Activated gamma-delta T cell treated with anti-CD3 and anti-CD28 coated beads, Interleukin-2, amount 50 U/mL, for 16 hours (primary cell): ENCODE measurements at regions not wholly inside any gene's neighbourhood (a gene's known extent, or its start where the extent isn't known, plus 50 kb on each side); places are given as distances from the start of the nearest gene placed in this dataset.
"Not testable (repeated sequence)": the region's sequence is repeated elsewhere in the genome, so short reads cannot be mapped to it uniquely, and the experiment has no call there.

ENCODE experiments used
- DNase-seq: peaks from one replicate; pipeline ENCODE4 v3.0.0-alpha.2; 2020; ENCODE audit warnings: low read depth

DNA sequence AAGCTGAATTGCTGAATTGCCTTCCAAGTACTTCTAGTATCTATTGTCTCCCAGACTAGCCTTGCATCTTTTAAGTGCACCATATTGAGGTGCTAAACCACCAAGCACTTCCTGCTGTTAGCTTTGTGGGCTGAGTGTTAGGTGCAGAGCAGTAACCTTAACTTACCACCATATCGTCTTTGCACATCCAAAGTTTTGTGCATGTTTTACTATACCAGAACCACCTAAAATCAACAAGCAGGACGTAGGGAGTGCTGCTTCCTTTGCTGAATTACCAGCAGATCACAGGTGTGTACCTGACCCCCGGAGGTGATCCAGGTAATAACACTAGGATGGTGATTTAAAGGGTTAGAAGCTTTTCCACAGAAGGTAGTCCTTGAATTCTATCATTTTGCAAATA is 359.9 kb upstream of the HNRNPA3 start:
- DNase-seq, result peak; percentile 21

DNA sequence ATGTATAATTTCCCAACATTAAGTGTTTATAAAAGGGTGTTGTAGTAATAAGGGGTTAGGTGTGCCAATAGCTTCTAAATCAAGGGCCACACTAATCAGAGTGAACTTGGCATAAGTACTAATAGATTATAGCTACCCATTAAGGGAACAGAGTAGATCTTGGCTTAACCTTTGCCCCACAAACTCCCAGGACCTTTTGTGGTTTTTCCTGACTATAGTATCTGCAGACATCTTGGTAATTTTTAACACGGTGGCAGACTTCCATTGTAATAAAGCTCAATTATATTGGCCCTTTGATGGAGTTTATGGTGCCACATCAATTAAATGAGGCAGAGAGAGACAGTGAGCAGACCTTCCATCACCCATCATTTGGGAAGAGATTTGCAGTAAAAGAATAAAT is 358.5 kb upstream of the HNRNPA3 start:
- DNase-seq, result no peak

DNA sequence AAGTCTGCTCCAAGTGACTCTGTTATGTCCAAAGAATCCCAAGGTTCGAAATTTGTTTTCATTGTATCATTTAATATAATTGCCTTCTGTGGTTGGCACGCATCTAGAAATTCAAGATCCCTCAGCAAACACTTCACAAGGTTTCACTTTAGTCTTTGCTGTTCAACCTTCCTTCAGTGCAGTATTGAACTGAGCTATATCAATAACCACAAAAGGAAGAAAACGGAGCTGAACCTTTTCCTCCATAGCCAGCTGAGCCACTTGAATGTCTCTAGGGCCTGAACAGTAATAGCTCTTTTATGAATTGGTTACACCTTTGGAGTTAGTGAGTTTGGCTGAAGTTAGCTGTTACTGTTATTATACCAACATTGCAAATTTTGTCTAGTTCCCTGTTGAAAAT is 357.7 kb upstream of the HNRNPA3 start:
- DNase-seq, result no peak

DNA sequence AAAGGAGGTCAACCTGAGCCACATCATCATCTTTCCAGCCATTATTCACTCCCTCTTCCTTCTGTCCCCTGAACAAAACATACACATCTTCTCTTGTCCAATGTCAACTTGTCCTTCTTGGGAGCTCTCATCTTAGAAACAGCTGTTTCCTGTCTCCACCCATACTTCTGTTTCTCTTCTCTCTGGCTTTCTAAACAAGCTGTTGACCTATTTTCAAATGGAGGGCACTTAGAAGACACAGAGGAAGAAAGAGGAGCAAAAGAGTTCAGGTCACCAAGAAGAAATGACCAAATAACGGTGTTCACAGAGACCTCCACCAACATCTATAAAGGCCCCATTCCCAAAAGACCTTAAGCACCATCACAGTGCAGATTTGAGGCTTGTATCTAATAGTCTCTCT is 355.9 kb upstream of the HNRNPA3 start:
- DNase-seq, result no peak

DNA sequence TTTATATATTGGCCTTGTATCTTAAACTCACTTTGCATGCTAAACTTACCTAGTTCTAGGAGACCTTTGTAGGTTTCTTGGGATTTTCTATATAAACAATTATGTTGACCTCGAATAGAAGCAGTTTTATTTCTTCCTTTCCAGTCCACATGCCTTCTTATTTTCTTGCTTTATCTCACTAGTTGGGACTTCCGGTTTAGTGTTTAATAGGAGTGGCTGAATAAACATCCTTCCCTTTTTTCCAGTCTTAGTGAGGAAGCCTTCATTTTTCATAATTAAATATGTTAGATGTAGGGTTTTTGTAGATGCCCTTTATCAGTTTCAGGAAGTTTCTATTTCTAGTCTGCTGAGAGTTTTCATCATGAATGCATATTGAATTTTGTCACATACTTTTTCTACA is 347.3 kb upstream of the HNRNPA3 start:
- no peak for DNase-seq

DNA sequence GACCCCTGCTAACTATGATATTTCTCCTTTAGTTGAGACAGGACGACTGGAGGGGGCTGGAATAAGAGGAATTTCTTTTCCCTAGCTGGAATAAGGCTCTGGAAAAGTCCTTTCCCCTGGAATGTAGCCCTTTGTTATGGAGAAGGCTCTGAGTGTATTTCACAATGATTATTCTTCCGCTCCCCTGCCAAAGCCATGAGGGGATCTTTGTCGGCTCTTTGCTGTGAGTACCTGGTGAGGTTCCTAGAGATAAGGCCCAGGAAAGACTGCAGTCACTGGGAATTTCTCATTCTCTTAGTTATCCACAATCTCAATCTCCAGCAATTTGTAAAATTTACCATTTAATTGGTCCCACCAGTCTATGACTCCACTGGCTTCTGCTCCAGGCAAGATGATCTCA is 340.2 kb upstream of the HNRNPA3 start:
- DNase-seq, result no peak

DNA sequence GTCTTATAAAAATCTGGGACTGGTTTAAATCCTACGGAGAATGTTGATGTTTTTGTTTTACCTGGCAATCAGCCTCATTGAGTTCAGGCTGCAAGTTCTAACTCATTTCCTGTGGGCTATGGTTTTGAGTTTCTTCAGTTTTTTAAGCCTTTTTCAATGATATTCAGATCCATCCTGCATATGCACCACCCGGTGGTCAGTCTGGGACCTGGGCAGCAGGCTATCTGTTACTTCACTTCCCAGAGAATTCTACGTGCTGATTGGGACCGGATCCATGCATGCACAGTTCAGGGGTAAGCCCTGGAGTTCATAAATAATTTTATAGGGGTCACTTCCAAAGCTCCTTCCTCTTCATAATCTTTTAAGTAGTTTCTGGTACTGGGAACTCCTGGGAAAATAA is 339.2 kb upstream of the HNRNPA3 start:
- DNase-seq, result no peak

DNA sequence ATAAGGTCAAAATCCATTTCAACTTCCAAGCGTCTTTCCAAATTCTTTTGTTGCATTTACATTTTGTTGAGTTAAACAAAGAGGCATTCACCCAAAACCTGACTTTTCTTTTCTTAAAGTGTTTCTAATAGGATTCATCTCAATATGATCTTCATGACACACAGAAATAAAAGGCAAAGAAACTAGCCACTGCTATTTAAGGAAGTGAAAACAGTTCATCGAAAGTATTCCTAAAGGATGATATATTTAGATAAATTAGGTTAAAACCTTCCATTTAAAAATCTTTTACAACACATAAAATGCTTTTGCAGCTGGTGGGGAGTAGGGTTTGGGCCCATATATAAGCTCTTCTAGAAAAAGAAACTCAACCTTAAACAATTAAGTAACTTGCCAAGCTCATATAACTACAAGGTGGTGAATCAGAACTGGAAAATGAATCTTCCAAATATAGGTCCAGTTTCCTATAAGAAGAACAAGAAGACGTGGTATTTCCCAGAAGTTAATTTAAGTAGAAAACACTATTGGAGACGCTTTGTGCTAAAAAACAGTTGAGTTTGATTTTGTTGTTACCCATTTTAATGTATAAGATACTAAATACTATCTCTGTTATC is 336.0 kb upstream of the HNRNPA3 start:
- no peak for DNase-seq

DNA sequence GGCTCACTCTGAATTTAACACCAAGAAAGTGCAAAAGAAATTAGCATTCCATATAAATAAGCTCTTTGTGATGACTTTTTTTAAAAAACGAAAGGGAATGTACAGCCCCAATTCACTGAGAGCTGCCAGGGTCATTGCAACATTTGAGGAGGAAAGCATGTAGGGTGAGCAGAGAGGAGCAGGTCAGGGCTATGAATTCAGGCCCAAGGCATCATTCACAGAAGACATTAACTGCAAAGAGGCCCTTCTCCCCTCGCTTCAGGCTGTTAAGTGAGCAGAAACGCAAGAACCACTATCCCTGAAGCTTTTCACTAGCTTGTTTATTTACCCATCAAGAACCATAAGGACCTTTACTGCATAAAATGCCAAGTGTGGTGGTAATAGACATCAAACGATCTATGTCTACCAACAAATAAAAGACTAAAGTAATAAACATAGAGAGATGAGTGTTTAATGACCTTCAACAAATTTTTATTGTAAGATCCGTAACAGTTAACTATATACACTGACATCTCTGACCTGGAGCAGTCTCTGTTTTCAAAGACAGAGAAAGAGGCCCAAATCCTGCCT is 333.1 kb upstream of the HNRNPA3 start:
- no peak for DNase-seq

DNA sequence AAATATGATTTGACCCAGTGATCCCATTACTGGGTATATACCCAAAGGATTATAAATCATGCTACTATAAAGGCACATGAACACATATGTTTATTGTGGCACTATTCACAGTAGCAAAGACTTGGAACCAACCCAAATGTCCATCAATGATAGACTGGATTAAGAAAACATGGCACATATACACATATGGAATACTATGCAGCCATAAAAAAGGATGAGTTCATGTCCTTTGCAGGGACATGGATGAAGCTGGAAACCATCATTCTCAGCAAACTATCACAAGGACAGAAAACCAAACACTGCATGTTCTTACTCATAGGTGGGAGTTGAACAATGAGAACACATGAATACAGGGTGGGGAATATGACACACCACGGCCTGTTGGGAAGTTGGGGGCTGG is 330.5 kb upstream of the HNRNPA3 start:
- not testable (repeated sequence) for DNase-seq

DNA sequence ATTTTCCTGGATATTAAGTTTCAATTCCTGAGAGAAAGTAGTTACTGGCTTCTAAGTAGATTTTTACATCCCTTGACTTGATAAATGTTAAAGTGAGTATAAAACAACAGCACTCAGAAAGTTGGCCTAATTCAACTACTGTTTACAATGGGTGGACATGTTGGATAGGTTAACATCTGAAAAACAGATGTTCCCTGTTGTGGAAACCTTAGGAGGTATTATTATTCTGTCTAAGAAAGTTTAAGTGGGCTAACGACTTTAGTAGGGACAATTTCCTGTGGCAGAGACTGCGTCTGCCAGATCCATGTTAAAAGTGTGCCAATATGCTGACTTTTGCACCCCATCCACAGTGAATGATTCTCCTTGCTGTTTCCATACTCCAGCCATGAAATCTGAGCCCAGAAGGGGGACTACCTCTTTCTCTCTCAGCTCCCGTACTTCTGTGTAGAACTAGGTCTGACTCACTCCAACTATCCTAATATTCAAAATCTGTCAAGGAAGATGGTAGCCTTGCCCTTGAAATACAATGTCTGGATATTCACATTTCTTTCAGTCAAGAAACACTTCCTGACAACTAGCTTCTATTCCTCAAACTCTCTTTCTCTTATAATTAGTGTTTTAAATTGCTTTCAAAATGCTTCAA is 327.5 kb upstream of the HNRNPA3 start:
- DNase-seq, result no peak

DNA sequence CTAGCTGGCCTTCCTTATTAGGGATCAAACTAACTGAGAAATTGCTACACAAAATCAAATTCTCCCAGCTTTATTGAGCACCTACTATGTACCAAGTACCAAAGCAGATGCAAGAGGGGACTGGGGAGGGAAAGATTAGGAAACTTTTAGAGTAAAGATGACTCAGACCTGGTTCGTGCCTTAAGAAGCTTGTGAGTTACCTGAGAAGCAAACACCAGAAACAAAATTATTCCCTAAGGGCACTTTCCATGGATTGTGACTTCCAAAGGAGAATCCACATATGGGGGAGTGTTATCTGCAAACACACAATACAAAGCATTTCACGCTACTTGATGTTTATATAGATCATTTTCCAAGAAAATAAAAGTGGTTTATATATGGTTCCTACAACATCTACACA is 326.9 kb upstream of the HNRNPA3 start:
- no peak for DNase-seq

DNA sequence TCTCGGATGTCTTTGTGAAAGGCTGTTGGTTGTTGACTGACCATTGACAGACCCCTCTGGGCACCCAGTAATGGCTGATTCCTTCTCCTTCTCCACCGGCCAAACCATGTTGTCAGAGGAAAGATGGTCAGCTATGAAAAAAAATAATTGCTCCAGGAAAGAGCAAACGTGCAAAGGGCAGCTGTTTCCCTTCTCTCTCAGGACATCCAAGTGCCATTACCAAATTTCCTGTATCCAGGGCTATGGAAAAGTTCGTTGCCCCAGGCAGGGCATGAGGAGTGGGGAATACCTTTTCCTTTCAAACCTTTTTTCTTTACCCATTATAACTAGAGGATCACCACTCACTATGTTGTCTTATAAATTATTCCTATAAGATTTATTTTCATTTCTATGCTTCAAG is 321.5 kb upstream of the HNRNPA3 start:
- DNase-seq, result no peak

DNA sequence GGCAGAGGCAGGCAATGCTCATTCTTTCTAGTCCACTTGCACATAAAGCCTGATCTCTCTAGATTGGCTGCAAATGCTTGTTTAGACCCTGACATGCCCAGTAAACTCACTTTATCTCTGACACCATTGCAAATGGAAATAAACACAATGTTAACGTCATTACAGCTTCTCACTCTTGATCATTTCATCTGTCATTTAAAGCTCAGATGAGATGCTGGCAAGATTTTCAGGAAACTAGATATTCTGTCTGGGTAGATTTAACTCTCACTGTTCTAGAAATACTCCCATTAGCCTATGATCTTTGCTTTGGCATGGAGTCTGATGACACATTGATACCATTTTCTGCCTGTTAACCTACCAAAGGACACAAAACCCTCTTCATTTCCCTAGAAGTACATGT is 320.7 kb upstream of the HNRNPA3 start:
- DNase-seq, result no peak

DNA sequence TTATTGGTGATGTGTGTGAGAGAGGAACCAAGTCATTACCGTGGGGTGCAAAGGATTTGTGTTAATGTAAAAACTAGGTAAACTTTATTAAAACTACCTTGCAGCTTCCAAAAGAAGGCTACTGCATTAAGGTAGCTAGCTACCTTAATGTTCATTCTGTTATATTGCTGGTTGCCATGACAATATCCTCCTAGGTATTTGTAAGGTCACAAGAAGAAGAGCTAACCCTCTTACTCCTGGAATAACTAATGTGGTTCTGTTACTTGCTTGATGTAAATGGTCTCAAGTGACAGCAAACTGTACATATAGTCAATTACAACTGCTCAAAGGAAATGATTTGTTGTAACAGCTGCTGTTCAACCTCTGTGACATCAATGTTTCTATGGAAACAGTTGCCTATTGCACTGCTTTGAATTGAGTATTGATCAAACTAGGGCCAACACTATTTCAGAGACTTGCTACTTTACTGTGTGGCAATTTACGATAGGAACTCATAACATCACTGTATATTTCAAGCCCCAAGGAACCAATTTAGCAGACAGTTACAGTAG is 319.8 kb upstream of the HNRNPA3 start:
- DNase-seq, result no peak

DNA sequence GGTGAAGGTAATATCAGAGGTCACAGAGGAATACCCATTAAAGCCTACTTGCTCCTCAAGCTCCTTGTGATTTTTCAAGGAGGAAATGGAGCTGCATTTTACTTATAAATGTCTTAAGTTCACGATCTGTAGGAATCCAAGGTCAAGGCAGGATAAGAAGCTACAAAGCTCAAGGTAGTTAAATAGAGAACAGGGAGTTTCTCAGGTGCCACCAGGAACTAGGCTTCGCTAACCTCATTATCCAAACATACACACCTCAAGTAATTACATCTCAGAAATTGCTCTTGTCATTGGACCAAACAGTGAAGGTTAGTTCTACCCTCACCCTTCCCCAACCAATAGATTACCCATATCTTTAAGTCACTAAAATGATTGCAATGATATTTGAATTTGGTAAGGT is 317.4 kb upstream of the HNRNPA3 start:
- no peak for DNase-seq

DNA sequence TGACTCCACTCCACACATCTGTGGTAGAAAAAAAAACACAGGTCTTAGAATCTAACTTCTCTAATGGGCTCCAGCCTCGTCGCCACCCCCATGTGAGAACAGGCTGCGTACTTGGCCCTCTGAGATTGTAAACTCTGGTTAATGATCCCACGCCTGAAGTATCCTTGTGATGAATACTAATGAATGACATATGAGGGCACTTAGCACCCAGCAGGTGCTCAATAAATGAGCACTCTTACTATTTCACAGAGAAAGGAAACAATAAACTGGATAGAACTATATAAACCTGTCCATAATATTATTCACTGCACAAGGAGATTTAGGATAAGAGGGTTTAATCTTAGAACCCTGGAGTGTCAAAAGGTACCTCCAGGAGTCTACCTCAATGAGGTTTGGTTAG is 310.1 kb upstream of the HNRNPA3 start:
- no peak for DNase-seq

DNA sequence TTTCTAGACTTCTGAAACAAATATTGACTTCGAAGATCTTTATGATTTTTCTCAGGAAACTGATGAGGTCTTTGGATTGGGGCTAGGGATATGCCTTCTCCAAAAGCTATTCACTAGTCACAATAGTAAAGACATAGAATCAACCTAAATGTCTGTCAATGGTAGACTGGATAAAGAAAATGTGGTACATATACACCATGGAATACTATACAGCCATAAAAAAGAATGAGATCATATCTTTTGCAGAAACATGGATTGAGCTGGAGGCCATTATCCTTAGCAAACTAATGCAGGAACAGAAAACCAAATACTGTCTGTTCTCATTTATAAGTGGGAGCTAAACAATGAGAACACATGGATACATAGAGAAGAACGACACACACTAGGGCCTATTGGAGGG is 308.5 kb upstream of the HNRNPA3 start:
- DNase-seq, result not testable (repeated sequence)

DNA sequence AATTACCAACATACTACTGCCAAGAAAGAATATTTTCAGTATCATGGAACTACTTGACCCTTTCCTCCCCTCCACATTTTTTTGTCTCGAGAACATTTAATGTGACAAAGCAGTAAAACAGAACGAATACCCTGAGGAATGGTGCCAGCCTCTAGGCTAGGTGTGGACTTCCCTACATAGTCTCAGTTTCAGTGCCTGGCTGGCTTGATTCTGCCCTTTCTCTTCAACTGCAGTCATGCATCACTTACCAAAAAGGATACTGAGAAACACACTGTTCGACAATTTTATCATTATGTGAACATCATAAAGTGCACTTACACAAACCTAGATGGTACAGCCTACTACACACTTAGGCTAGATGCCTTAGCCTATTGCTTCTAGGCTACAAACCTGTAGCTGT is 305.3 kb upstream of the HNRNPA3 start:
- DNase-seq, result no peak

DNA sequence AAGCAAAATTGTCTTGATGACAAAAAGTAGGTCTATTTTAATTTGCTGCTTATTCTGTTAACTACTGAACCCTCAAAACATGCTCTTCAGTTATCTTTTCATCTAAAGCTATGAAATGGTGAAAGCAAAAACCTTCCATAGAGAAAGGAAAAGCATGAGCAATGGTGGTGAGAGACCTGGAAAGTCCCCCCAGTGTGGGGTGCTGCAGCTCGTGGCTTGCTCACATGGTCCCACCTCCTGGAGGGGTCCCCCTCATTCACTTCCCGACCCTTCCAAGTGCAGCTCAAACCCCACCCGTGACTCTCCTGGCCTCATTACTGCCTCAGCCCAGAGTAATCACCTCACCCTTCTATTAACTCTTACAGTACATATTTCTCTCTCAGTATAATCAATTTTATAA is 301.8 kb upstream of the HNRNPA3 start:
- no peak for DNase-seq

DNA sequence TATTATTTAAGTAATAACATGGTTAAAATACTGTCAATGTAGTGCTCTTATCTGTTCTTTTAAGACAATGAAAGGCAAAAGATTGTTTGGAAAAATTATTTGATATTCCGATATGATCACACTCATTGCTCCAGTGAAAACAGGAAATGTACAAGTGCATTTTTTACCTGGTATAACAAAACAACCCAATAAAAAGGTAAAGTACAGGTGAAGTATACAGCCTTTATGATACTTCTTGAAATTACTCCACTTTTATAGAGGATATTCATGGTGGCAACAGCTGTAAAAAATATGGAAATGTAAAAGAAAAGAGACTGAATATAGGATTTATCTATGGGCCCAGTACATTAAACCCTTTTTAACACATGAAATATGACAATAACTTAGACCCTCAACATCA is 298.6 kb upstream of the HNRNPA3 start:
- DNase-seq, result no peak

DNA sequence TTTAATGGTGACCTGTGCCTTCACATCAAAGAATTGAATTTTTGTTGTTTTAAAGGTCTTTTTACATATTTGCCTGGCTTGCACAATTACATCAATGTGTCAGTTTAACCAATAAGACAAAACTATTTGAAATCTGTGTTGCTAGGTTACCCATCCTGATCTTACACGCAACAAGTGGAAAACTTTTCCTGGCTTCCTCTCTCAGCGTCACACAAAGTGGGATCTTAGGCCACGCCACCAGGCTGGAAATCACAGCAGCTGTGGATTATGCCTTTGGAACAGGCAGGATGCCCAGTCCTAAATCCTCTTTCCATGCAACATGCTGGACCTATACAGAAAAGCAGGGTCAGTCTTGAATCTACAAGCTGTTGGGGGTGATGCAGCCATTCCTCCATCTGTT is 298.2 kb upstream of the HNRNPA3 start:
- DNase-seq, result no peak

DNA sequence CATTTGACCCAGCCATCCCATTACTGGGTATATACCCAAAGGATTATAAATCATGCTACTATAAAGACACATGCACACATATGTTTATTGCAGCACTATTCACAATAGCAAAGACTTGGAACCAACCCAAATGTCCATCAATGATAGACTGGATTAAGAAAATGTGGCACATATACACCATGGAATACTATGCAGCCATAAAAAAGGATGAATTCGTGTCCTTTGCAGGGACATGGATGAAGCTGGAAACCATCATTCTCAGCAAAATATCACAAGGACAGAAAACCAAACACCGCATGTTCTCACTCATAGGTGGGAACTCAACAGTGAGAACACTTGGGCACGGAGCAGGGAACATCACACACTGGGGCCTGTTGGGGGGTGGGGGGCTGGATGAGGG is 290.0 kb upstream of the HNRNPA3 start:
- not testable (repeated sequence) for DNase-seq

DNA sequence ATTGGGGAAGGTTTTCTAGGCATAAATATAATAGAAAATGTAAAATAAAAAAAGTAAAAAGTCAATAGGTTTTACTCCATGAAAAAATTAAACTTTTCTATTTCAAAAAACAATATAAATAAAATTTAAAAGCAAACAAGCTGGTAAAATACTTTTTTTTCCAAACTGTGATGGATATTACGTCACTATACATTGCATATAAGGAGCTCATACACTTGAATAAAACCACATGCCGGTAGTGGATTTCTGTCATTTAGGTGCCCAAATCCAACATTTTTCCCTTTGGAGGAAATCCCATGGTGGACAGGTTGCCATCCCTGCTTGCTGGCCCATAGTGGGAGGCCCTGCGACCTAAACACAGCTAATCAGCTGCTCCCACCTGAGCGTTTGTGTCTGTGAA is 289.4 kb upstream of the HNRNPA3 start:
- no peak for DNase-seq
